Prostate gland (tissue), 2 donors: ENCODE measurements at regions not wholly inside any gene's neighbourhood (a gene's known extent, or its start where the extent isn't known, plus 50 kb on each side); places are given as distances from the start of the nearest gene placed in this dataset.

Experiments
- POLR2A ChIP-seq: fragments of 450-650 bp; IDR thresholded peaks from one replicate; pipeline ENCODE4 v1.6.1; 2016; ENCODE audit warnings: antibody characterized with exemption, mild to moderate bottlenecking
- POLR2AphosphoS5 ChIP-seq: sonication (generic); formaldehyde crosslinking; IDR thresholded peaks from one replicate; pipeline ENCODE4 v1.6.1; 2017; ENCODE audit warnings: antibody characterized with exemption
- TF ChIP-seq, protein P1 (sequence below), 4 experiments: fragments of 200-600 bp in 2 of 4; fragments of 450-650 bp in 2 of 4; sonication (generic) in 2 of 4; IDR thresholded peaks; 1 replicate in 3 of 4; 2 replicates in 1 of 4; pipeline ENCODE4 v1.5.1; 2016 to 2019; ENCODE audit warnings: antibody characterized with exemption in 4 of 4, mild to moderate bottlenecking in 2 of 4, moderate library complexity in 2 of 4

DNA sequence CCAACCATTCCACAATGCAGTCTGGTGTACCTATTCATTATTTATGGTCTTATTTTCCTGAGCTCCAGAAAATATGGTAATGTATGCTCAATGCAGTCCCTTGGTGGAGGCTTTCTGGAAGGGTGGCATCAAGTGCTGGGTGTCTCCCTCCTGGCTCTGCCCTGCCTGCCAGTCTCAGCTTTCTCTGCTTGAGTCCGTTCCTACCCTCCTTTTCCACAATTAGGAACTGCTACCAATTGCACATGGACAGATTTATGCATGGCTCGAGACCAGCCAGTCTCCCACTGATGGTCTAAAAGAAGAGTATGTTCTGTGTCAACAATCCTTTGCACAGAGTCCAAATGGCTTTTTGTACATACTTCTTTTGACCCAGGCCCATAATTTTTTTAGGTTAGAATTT, 189.8 kb downstream of the TLE1 start:
- TF ChIP-seq POLR2AphosphoS5 (no peak), POLR2A (no peak)
- TF ChIP-seq, protein P1, sequence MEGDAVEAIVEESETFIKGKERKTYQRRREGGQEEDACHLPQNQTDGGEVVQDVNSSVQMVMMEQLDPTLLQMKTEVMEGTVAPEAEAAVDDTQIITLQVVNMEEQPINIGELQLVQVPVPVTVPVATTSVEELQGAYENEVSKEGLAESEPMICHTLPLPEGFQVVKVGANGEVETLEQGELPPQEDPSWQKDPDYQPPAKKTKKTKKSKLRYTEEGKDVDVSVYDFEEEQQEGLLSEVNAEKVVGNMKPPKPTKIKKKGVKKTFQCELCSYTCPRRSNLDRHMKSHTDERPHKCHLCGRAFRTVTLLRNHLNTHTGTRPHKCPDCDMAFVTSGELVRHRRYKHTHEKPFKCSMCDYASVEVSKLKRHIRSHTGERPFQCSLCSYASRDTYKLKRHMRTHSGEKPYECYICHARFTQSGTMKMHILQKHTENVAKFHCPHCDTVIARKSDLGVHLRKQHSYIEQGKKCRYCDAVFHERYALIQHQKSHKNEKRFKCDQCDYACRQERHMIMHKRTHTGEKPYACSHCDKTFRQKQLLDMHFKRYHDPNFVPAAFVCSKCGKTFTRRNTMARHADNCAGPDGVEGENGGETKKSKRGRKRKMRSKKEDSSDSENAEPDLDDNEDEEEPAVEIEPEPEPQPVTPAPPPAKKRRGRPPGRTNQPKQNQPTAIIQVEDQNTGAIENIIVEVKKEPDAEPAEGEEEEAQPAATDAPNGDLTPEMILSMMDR (IDR thresholded peaks at IDR 0.05) = no peak
